ENCODE measurements at regions not wholly inside any gene's neighbourhood (a gene's known extent, or its start where the extent isn't known, plus 50 kb on each side); places are given as distances from the start of the nearest gene placed in this dataset.

DNA sequence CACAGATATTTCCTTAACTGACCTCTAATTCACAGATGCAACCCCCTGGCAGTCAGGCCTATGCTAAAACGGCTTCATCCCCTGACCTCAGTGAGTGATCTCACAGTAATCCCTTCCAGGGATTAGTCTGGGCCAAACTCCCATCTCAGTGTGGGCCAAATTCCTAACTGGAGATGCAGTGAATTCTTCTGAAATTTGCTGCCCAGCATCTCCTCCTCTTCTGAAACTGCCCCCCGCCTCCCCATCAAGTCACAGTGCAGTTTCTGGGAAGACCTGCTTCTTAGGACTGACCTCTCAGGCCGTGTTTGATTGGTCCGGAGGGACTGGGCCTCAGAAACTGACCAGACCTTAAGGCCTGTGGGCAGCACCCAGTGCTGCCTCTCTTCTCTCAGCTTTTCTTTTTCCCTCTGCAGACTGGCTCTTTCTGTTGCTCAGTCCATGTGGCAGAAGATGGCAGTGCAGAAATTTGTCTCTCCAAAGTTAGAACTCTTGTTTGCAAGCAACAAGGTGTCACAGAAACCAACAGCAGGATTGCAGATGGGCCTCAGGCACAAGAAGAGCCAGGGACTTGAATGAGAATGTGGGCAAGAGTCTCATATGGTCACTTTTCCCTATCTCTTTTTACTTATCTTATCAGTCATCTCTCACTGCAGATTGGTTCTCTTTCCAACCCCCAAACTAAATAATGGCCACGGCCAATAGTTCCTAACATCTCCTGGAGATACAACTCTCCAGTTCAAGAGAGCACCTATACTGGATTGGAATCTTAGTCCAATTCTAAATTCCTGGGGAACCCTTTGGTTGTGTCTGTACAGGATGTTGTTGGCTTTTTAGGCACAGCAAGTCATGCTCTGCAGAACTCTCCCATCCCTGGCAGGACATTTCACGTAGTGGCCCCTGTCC, 95.5 kb upstream of the RALGPS2 start:
- Histone ChIP-seq H3K27ac (peak overlapping the region; percentile 26 to 41 (median 30)), H3K9me3 (no peaks in the 10 kb centered on the region), H3K4me3 (no peak overlapping the region), H3K4me1 (no peaks in the 10 kb centered on the region), H3K36me3 (no peaks in the 10 kb centered on the region), H3K27me3 (no peaks in the 10 kb centered on the region)
- WGBS, 2 donors (ENCODE audit: low coverage in 1 of 2) = 54 to 80% methylated on average over 2 to 6 of the region's 6 CpGs
- intact Hi-C loops (cut with DNase I; ENCODE audit: low total_unique reads) (no loop called here), in situ Hi-C loops (cut with MboI; ENCODE audit: low pct_ligation_motif_present in 1 of 4, low pct_unique_long_range_greater_than_20kb in 1 of 4, low sequenced_read_pairs in 3 of 4) (no loop called here)
- TF ChIP-seq, protein P1, sequence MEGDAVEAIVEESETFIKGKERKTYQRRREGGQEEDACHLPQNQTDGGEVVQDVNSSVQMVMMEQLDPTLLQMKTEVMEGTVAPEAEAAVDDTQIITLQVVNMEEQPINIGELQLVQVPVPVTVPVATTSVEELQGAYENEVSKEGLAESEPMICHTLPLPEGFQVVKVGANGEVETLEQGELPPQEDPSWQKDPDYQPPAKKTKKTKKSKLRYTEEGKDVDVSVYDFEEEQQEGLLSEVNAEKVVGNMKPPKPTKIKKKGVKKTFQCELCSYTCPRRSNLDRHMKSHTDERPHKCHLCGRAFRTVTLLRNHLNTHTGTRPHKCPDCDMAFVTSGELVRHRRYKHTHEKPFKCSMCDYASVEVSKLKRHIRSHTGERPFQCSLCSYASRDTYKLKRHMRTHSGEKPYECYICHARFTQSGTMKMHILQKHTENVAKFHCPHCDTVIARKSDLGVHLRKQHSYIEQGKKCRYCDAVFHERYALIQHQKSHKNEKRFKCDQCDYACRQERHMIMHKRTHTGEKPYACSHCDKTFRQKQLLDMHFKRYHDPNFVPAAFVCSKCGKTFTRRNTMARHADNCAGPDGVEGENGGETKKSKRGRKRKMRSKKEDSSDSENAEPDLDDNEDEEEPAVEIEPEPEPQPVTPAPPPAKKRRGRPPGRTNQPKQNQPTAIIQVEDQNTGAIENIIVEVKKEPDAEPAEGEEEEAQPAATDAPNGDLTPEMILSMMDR (IDR thresholded peaks at IDR 0.05) = no peak
- TF ChIP-seq POLR2A (IDR thresholded peaks at IDR 0.05) (no peak), POLR2AphosphoS5 (IDR thresholded peaks at IDR 0.05) (no peak), EP300 (IDR thresholded peaks at IDR 0.05; ENCODE audit: low read depth) (no peak)
- no peak for DNase-seq

DNA sequence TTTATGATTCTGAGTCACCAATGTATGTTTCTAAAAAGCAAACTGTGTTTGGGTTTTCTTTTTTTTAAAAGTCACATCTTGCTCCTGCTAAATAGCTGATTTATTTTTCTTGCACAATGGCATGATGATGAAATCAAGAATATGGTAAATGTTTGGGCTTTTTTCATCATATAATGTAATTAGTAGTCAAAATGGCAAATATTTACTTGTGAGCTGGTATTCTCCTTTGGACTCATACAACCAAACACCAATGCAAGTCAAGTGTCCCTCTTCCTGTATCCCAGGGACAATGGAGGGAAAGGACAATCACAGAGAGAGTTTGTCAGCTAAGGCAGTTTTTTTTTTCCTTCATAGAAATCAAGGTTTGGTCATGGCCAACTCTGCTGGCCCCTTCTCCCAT, 94.6 kb upstream of the RALGPS2 start:
- Histone ChIP-seq H3K4me3 (no peak overlapping the region), H3K27ac (no peak overlapping the region), H3K9me3 (no peaks in the 10 kb centered on the region), H3K36me3 (no peaks in the 10 kb centered on the region), H3K27me3 (no peaks in the 10 kb centered on the region), H3K4me1 (no peaks in the 10 kb centered on the region)
- in situ Hi-C loops (cut with MboI; ENCODE audit: low pct_ligation_motif_present in 1 of 4, low pct_unique_long_range_greater_than_20kb in 1 of 4, low sequenced_read_pairs in 3 of 4) (no loop called here), intact Hi-C loops (cut with DNase I; ENCODE audit: low total_unique reads) (no loop called here)
- DNase-seq = no peak
- TF ChIP-seq, protein P1 (IDR thresholded peaks at IDR 0.05) = no peak
- TF ChIP-seq POLR2A (IDR thresholded peaks at IDR 0.05) (no peak), POLR2AphosphoS5 (IDR thresholded peaks at IDR 0.05) (no peak), EP300 (IDR thresholded peaks at IDR 0.05; ENCODE audit: low read depth) (no peak)

DNA sequence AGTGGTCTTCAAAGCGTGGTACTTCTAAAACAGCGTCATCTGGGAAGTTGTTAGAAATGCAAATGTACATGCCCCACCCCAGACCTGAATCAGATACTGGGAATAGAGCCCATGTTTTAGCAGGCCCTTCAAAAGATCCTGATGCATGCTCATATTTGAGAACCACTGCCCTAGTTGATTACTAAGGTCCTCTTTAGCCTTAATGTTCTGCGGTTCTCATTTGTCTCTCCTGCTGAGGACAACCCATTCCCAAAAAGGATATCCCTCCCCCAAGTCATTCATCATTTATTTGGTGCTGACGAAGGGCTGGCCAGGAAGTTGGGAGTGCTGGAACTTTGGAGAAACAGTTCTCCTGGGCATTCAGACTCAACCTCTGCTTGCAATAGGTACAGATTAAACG, 92.4 kb upstream of the RALGPS2 start:
- H3K4me3 ChIP-seq = no peak overlapping the region
- H3K27ac ChIP-seq = no peak overlapping the region
- H3K36me3 ChIP-seq = no peaks in the 10 kb centered on the region
- H3K4me1 ChIP-seq = no peaks in the 10 kb centered on the region
- TF ChIP-seq EP300 (IDR thresholded peaks at IDR 0.05; ENCODE audit: low read depth) (no peak), POLR2AphosphoS5 (IDR thresholded peaks at IDR 0.05) (no peak), POLR2A (IDR thresholded peaks at IDR 0.05) (no peak)
- TF ChIP-seq, protein P1 (IDR thresholded peaks at IDR 0.05) = no peak
- in situ Hi-C loops (cut with MboI; ENCODE audit: low pct_ligation_motif_present in 1 of 4, low pct_unique_long_range_greater_than_20kb in 1 of 4, low sequenced_read_pairs in 3 of 4) = no loop called here
- H3K9me3 ChIP-seq = no peaks in the 10 kb centered on the region
- no peaks in the 10 kb centered on the region for H3K27me3 ChIP-seq
- intact Hi-C loops (cut with DNase I; ENCODE audit: low total_unique reads) = no loop called here
- DNase-seq = no peak
- WGBS, 2 donors (ENCODE audit: low coverage in 1 of 2) = 43 to 50% methylated on average over 1 to 5 of the region's 5 CpGs

DNA sequence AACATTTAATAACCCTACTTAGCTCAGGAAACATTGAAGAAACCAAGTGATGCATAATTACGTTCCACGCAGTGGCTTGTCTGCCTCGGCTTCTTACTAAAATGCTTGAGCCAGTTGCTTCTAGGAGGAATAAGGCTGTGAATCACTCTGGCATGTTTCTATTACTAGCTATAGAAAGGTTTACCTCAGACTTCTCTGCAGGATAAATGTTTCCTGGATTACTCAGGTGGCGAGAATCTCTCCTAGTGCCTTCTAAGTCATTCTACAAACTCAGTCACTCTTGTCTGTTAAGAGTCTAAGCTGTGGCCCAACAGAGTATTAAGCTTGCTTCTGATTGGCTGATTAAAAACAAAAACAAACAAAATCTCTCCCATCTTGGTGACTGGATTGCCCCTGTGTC, 92.0 kb upstream of the RALGPS2 start:
- TF ChIP-seq, protein P1 (IDR thresholded peaks at IDR 0.05) = no peak
- TF ChIP-seq POLR2AphosphoS5 (IDR thresholded peaks at IDR 0.05) (no peak), EP300 (IDR thresholded peaks at IDR 0.05; ENCODE audit: low read depth) (no peak), POLR2A (IDR thresholded peaks at IDR 0.05) (no peak)
- H3K36me3 ChIP-seq = no peaks in the 10 kb centered on the region
- no peak for DNase-seq
- 77 to 83% methylated on average over 4 of the region's 4 CpGs for WGBS, 2 donors (ENCODE audit: low coverage in 1 of 2)
- H3K27ac ChIP-seq = peak overlapping the region in 1 of 4 donors; percentile 6
- H3K27me3 ChIP-seq = no peaks in the 10 kb centered on the region
- H3K4me3 ChIP-seq = no peak overlapping the region
- intact Hi-C loops (cut with DNase I; ENCODE audit: low total_unique reads) (no loop called here), in situ Hi-C loops (cut with MboI; ENCODE audit: low pct_ligation_motif_present in 1 of 4, low pct_unique_long_range_greater_than_20kb in 1 of 4, low sequenced_read_pairs in 3 of 4) (no loop called here)
- no peaks in the 10 kb centered on the region for H3K9me3 ChIP-seq
- no peaks in the 10 kb centered on the region for H3K4me1 ChIP-seq
